Epidermal melanocyte (primary cell): ENCODE measurements at regions not wholly inside any gene's neighbourhood (a gene's known extent, or its start where the extent isn't known, plus 50 kb on each side); places are given as distances from the start of the nearest gene placed in this dataset.

Source experiments
- DNase-seq: peaks from one replicate; pipeline ENCODE4 v3.0.0; 2011; ENCODE audit warnings: low spot score; ENCODE audit not compliant: insufficient read length

- no peak for DNase-seq
These were observed 90.9 kb downstream of the HS1BP3 start for GRCh38 chr2:20560011-20560410.

GRCh38 chr2:20560891-20561636 is 89.8 kb downstream of the HS1BP3 start:
- no peak for DNase-seq

GRCh38 chr2:20561637-20562454 is 89.1 kb downstream of the HS1BP3 start:
- DNase-seq, result no peak

GRCh38 chr2:20562540-20563225 is 88.2 kb downstream of the HS1BP3 start:
- no peak for DNase-seq

GRCh38 chr2:20563251-20563650 is 87.6 kb downstream of the HS1BP3 start:
- no peak for DNase-seq

- no peak for DNase-seq
These were observed 87.1 kb downstream of the HS1BP3 start for GRCh38 chr2:20563833-20564232.

- no peak for DNase-seq
These were observed 85.7 kb downstream of the HS1BP3 start for GRCh38 chr2:20565101-20565622.

- DNase-seq, result no peak
These were observed 85.2 kb downstream of the HS1BP3 start for GRCh38 chr2:20565623-20566236.

- DNase-seq, result no peak
These were observed 84.6 kb downstream of the HS1BP3 start for GRCh38 chr2:20566331-20566730.

GRCh38 chr2:20567159-20567925 is 83.6 kb downstream of the HS1BP3 start:
- DNase-seq, result no peak
